Endothelial cell of umbilical vein (primary cell): ENCODE measurements at regions not wholly inside any gene's neighbourhood (a gene's known extent, or its start where the extent isn't known, plus 50 kb on each side); places are given as distances from the start of the nearest gene placed in this dataset.

Source experiments
- BruUV-seq: library from RNA; stranded (reverse); fragments of 400-500 nt; replicated peaks from 2 replicates; lab custom pipeline; 2021; lab: Mats Ljungman, UMichigan
- CTCF ChIA-PET: fragments of 300-600, 350-600 bp; sonication (Branson Sonifier 250); formaldehyde crosslinking; loops from one replicate; lab custom pipeline; 2021; ENCODE audit warnings: antibody characterized with exemption, inconsistent platforms; lab: Charles Lee
- POLR2A ChIA-PET: fragments of 300-600, 350-600 bp; sonication (Branson Sonifier 250); formaldehyde crosslinking; loops from one replicate; lab custom pipeline; 2021; ENCODE audit warnings: antibody characterized with exemption, inconsistent platforms; lab: Charles Lee
- DNase-seq: peaks from one replicate; pipeline ENCODE4 v3.0.0-alpha.2; 2011; ENCODE audit warnings: low read depth, low spot score
- FAIRE-seq: peaks from 2 replicates; lab custom pipeline; 2011; peaks lifted over from hg19 to GRCh38; lab: Jason Lieb, UNC
- H2AFZ ChIP-seq: 2 replicates; pipeline ENCODE4 v1.6.0; 2012; ENCODE audit warnings: low read depth, low read length, control low read depth, inconsistent platforms
- H3K27ac ChIP-seq: 2 replicates; pipeline ENCODE4 v1.5.1; 2011; ENCODE audit warnings: low read depth, mild to moderate bottlenecking, control low read depth, low read length, moderate library complexity; ENCODE audit not compliant: insufficient read depth
- H3K27me3 ChIP-seq, 2 experiments: 2 replicates each; pipeline versions ENCODE4 v1.6.0 to v1.6.1; 2011; ENCODE audit warnings: low read length in 2 of 2, mixed read lengths in 1 of 2; ENCODE audit not compliant: control insufficient read depth in 2 of 2, insufficient read depth in 2 of 2
- H3K36me3 ChIP-seq, 2 experiments: 2 replicates in 1 of 2; 3 replicates in 1 of 2; pipeline ENCODE4 v1.5.1; 2011; ENCODE audit warnings: low read length in 2 of 2, mild to moderate bottlenecking in 1 of 2, moderate library complexity in 1 of 2; ENCODE audit not compliant: control insufficient read depth in 2 of 2, insufficient read depth in 2 of 2; ENCODE audit errors: extremely low read depth in 1 of 2
- H3K4me1 ChIP-seq: 3 replicates; pipeline ENCODE4 v1.5.1; 2011; ENCODE audit warnings: mild to moderate bottlenecking, low read length; ENCODE audit not compliant: control insufficient read depth, insufficient read depth; ENCODE audit errors: extremely low read depth
- H3K4me2 ChIP-seq: 2 replicates; pipeline ENCODE4 v1.6.1; 2011; ENCODE audit warnings: low read length, control low read depth, mixed read lengths; ENCODE audit not compliant: insufficient read depth
- H3K4me3 ChIP-seq, 3 experiments: fragments of 200-600 bp in 1 of 3; sonication (generic), shearing (Covaris generic) in 1 of 3; replicated peaks in 1 of 3; 2 replicates each; pipeline ENCODE4 v1.5.1; 2011 to 2016; ENCODE audit warnings: control low read depth in 3 of 3, low read length in 3 of 3, mild to moderate bottlenecking in 2 of 3, inconsistent platforms in 1 of 3, low read depth in 1 of 3, moderate library complexity in 1 of 3; ENCODE audit not compliant: insufficient read depth in 1 of 3
- H3K79me2 ChIP-seq: 2 replicates; pipeline ENCODE4 v1.6.0; 2012; ENCODE audit warnings: low read length, inconsistent platforms; ENCODE audit not compliant: control insufficient read depth, insufficient read depth
- H3K9ac ChIP-seq: replicated peaks from 2 replicates; pipeline ENCODE3; 2011; ENCODE audit warnings: low read length, control low read depth; ENCODE audit not compliant: insufficient read depth; ENCODE audit errors: extremely low read depth
- H3K9me1 ChIP-seq: replicated peaks from 3 replicates; pipeline ENCODE4 v1.6.0; 2011; ENCODE audit warnings: mild to moderate bottlenecking, low read length; ENCODE audit not compliant: control insufficient read depth, insufficient read depth; ENCODE audit errors: extremely low read depth
- H3K9me3 ChIP-seq: replicated peaks from 2 replicates; pipeline ENCODE4 v1.5.1; 2012; ENCODE audit warnings: low read length, inconsistent platforms; ENCODE audit not compliant: control insufficient read depth, insufficient read depth
- H4K20me1 ChIP-seq: replicated peaks from 2 replicates; pipeline ENCODE3; 2011; ENCODE audit warnings: mild to moderate bottlenecking, low read length; ENCODE audit not compliant: control insufficient read depth, insufficient read depth; ENCODE audit errors: extremely low read depth
- CTCF ChIP-seq, 2 donors: IDR thresholded peaks; 1 replicate in 1 of 2; 2 replicates in 1 of 2; pipeline ENCODE4 v1.5.1; 2011; ENCODE audit warnings: low read length in 2 of 2, mild to moderate bottlenecking in 2 of 2, moderate library complexity in 2 of 2, control low read depth in 1 of 2, inconsistent platforms in 1 of 2, low read depth in 1 of 2; ENCODE audit not compliant: insufficient read depth in 1 of 2; ENCODE audit errors: extremely low read depth in 1 of 2
- EZH2 ChIP-seq: IDR thresholded peaks from 2 replicates; pipeline ENCODE4 v1.6.1; 2012; ENCODE audit warnings: borderline replicate concordance, low read depth, mild to moderate bottlenecking, moderate library complexity, low read length, inconsistent platforms; ENCODE audit not compliant: severe bottlenecking
- FOS ChIP-seq: IDR thresholded peaks from 2 replicates; pipeline ENCODE4 v1.6.1; 2011; ENCODE audit warnings: mild to moderate bottlenecking, low read length, moderate library complexity, borderline replicate concordance; ENCODE audit not compliant: insufficient read depth
- GATA2 ChIP-seq: IDR thresholded peaks from 2 replicates; pipeline ENCODE4 v1.7.0; 2011; ENCODE audit warnings: low read depth, mild to moderate bottlenecking, moderate library complexity, mixed read lengths, low read length; ENCODE audit not compliant: insufficient read length, insufficient read depth
- JUN ChIP-seq: IDR thresholded peaks from 2 replicates; pipeline ENCODE4 v1.6.1; 2011; ENCODE audit warnings: borderline replicate concordance, low read depth; ENCODE audit not compliant: insufficient read length, insufficient read depth
- MAX ChIP-seq: IDR thresholded peaks from 2 replicates; pipeline ENCODE4 v1.6.1; 2011; ENCODE audit not compliant: insufficient read depth, insufficient read length
- MYC ChIP-seq: IDR thresholded peaks from one replicate; pipeline ENCODE4 v1.6.1; 2011; ENCODE audit warnings: mild to moderate bottlenecking, low read depth, low read length
- POLR2A ChIP-seq: IDR thresholded peaks from 2 replicates; pipeline ENCODE4 v1.6.1; 2012; ENCODE audit warnings: low read depth, mild to moderate bottlenecking, control low read depth, low read length
- POLR2AphosphoS5 ChIP-seq: IDR thresholded peaks from 2 replicates; pipeline ENCODE4 v1.6.1; 2012; ENCODE audit warnings: low read depth, mild to moderate bottlenecking, control low read depth, low read length, moderate library complexity; ENCODE audit not compliant: insufficient read depth
- dilution Hi-C: fragments of 300-500 bp; cut with MboI; formaldehyde crosslinking; loops from one replicate; pipeline ENCODE4 v1.15.0; 2019; ENCODE audit warnings: low sequenced_read_pairs; ENCODE audit not compliant: extremely low pct_ligation_motif_present
- intact Hi-C: fragments of 100-400 bp; cut with micrococcal nuclease; formaldehyde crosslinking; loops from one replicate; pipeline ENCODE4 v1.10.0; 2022

GRCh38 chr22:48496226-48496845, 1331.3 kb downstream of the BRD1 start:
- no peaks in the 10 kb centered on the region for H3K9me3 ChIP-seq
- BruUV-seq, result no TSS peak
- CTCF ChIA-PET, result interaction anchor here (1.1 kb wide), 1 partner anchor 1698 kb away, joined by 3 read pairs; no protein-coding TSS in a partner anchor

More at GRCh38 chr22:48496226-48496845, 1331.3 kb downstream of the BRD1 start:
- DNase-seq (no peak), FAIRE-seq (no peak)
- POLR2A ChIA-PET, result no interaction called here
- no peak for TF ChIP-seq POLR2AphosphoS5
- TF ChIP-seq MAX, result no peak
- no peak for TF ChIP-seq CTCF (IDR thresholded peaks at IDR 0.05; ENCODE audit: extremely low read depth in 1 of 2, insufficient read depth in 1 of 2, low read depth in 1 of 2, low read length in 2 of 2)
- no peak for TF ChIP-seq POLR2A
- TF ChIP-seq GATA2, result no peak
- no peak for TF ChIP-seq EZH2
- no peak for TF ChIP-seq MYC
- no peak for TF ChIP-seq FOS
- no peak for TF ChIP-seq JUN
- Histone ChIP-seq H3K9me1 (no peaks in the 10 kb centered on the region), H3K27me3 (peaks cover 4 to 5% of the 10 kb centered on the region in 2 experiments), H3K79me2 (no peaks in the 10 kb centered on the region), H2AFZ (no peak overlapping the region), H3K4me1 (no peaks in the 10 kb centered on the region), H3K4me2 (no peak overlapping the region), H3K4me3 (no peak overlapping the region), H3K9ac (no peak overlapping the region), H4K20me1 (no peaks in the 10 kb centered on the region), H3K27ac (no peak overlapping the region), H3K36me3 (no peaks in the 10 kb centered on the region)
- dilution Hi-C loops, result no loop called here
- intact Hi-C loops, result no loop called here
